Cerebellar nuclear complex (tissue), 1 donor: ENCODE measurements at regions not wholly inside any gene's neighbourhood (a gene's known extent, or its start where the extent isn't known, plus 50 kb on each side); places are given as distances from the start of the nearest gene placed in this dataset.
A peak's percentile ranks its signal among the peaks of the same experiment; 100 is the strongest.

ENCODE experiments used
- DNase-seq, 2 experiments: peaks; one replicate each; lab custom pipeline; 2025; lab: John Stamatoyannopoulos, UW

GRCh38 chr9:78806492-78807160 is 509.7 kb downstream of the PSAT1 start:
- no peak for DNase-seq

- DNase-seq, result no peak
These were observed 510.4 kb downstream of the PSAT1 start for GRCh38 chr9:78807286-78807685.

- DNase-seq, result no peak
These were observed 511.1 kb downstream of the PSAT1 start for GRCh38 chr9:78808048-78808447.

GRCh38 chr9:78811622-78812276 is 514.8 kb downstream of the PSAT1 start:
- DNase-seq, result no peak

GRCh38 chr9:78812665-78813064 is 515.7 kb downstream of the PSAT1 start:
- no peak for DNase-seq

- no peak for DNase-seq
These were observed 516.8 kb downstream of the PSAT1 start for GRCh38 chr9:78813602-78814180.

GRCh38 chr9:78821126-78821822 is 524.3 kb downstream of the PSAT1 start:
- DNase-seq, result no peak

- peak in 1 of 2 experiments; percentile 13 for DNase-seq
These were observed 529.6 kb downstream of the PSAT1 start for GRCh38 chr9:78826527-78826926.

GRCh38 chr9:78828521-78828920 is 531.6 kb downstream of the PSAT1 start:
- DNase-seq, result no peak

- DNase-seq, result no peak
These were observed 533.4 kb downstream of the PSAT1 start for GRCh38 chr9:78830301-78830700.

GRCh38 chr9:78831726-78832125 is 534.8 kb downstream of the PSAT1 start:
- no peak for DNase-seq

GRCh38 chr9:78835928-78836450 is 539.1 kb downstream of the PSAT1 start:
- no peak for DNase-seq

- no peak for DNase-seq
These were observed 542.3 kb downstream of the PSAT1 start for GRCh38 chr9:78839252-78839651.

GRCh38 chr9:78848061-78848460 is 551.1 kb downstream of the PSAT1 start:
- no peak for DNase-seq

- no peak for DNase-seq
These were observed 559.2 kb downstream of the PSAT1 start for GRCh38 chr9:78856144-78856543.

GRCh38 chr9:78856781-78857180 is 559.9 kb downstream of the PSAT1 start:
- DNase-seq, result no peak

- DNase-seq, result no peak
These were observed 560.7 kb downstream of the PSAT1 start for GRCh38 chr9:78857373-78858225.

- no peak for DNase-seq
These were observed 561.3 kb downstream of the PSAT1 start for GRCh38 chr9:78858266-78858665.

- no peak for DNase-seq
These were observed 564.0 kb downstream of the PSAT1 start for GRCh38 chr9:78860801-78861475.

GRCh38 chr9:78863531-78863930 is 566.6 kb downstream of the PSAT1 start:
- no peak for DNase-seq

- DNase-seq, result no peak
These were observed 568.8 kb downstream of the PSAT1 start for GRCh38 chr9:78865737-78866136.
